IMR-90 (cell line): ENCODE measurements at regions not wholly inside any gene's neighbourhood (a gene's known extent, or its start where the extent isn't known, plus 50 kb on each side); places are given as distances from the start of the nearest gene placed in this dataset.

Experiments used
- ATAC-seq: fragments of 200-7000 bp; cut with Tn5 transposase; 2 replicates; pipeline ENCODE4 v1.9.1; 2020; ENCODE audit warnings: low read depth, mild to moderate bottlenecking, moderate library complexity
- BruUV-seq: library from RNA; stranded (reverse); fragments of 400-500 nt; replicated peaks from 2 replicates; lab custom pipeline; 2021; lab: Mats Ljungman, UMichigan
- CTCF ChIA-PET: fragments of 300-600 bp; formaldehyde crosslinking; extraction: SDS; loops from one replicate; lab custom pipeline; 2021; ENCODE audit warnings: antibody characterized with exemption; lab: Yijun Ruan, JAX
- POLR2A ChIA-PET: fragments of 300-600 bp; sonication (Branson Sonifier 250); formaldehyde crosslinking; loops from one replicate; lab custom pipeline; 2022; ENCODE audit warnings: antibody characterized with exemption; ENCODE audit not compliant: unreplicated experiment; lab: Charles Lee
- DNase-seq: peaks from one replicate; pipeline ENCODE4 v3.0.0; 2013
- H2AFZ ChIP-seq: replicated peaks from 2 replicates; pipeline ENCODE3; 2013; ENCODE audit warnings: low read length, mild to moderate bottlenecking; ENCODE audit not compliant: poor library complexity
- H2AK5ac ChIP-seq: 2 replicates; pipeline ENCODE4 v1.6.1; 2013; ENCODE audit warnings: low read depth, low read length, inconsistent platforms
- H2AK9ac ChIP-seq: replicated peaks from 2 replicates; pipeline ENCODE3; 2013; ENCODE audit warnings: mild to moderate bottlenecking, low read depth, low read length, moderate library complexity; ENCODE audit not compliant: poor library complexity
- H2BK120ac ChIP-seq: 2 replicates; pipeline ENCODE4 v1.6.1; 2013; ENCODE audit warnings: low read depth, low read length, inconsistent platforms
- H2BK15ac ChIP-seq: 3 replicates; pipeline ENCODE4 v1.6.1; 2013; ENCODE audit warnings: low read depth, low read length, inconsistent platforms
- H2BK20ac ChIP-seq: 2 replicates; pipeline ENCODE4 v1.6.1; 2013; ENCODE audit warnings: low read depth, mild to moderate bottlenecking, inconsistent platforms, low read length, moderate library complexity
- H2BK5ac ChIP-seq: 2 replicates; pipeline ENCODE4 v1.6.1; 2013; ENCODE audit warnings: mild to moderate bottlenecking, low read depth, low read length, inconsistent platforms; ENCODE audit not compliant: poor library complexity, severe bottlenecking
- H3K14ac ChIP-seq: replicated peaks from 2 replicates; pipeline ENCODE4 v1.6.1; 2013; ENCODE audit warnings: low read depth, low read length, inconsistent platforms
- H3K18ac ChIP-seq: 2 replicates; pipeline ENCODE4 v1.6.1; 2013; ENCODE audit warnings: low read depth, low read length, control low read depth
- H3K23ac ChIP-seq: 2 replicates; pipeline ENCODE4 v1.6.1; 2013; ENCODE audit warnings: low read depth, low read length, inconsistent platforms
- H3K27ac ChIP-seq: 2 replicates; pipeline ENCODE4 v1.5.1; 2013; ENCODE audit warnings: mild to moderate bottlenecking, control low read depth, low read length; ENCODE audit not compliant: insufficient read depth
- H3K27me3 ChIP-seq: 2 replicates; pipeline ENCODE4 v1.6.1; 2013; ENCODE audit warnings: low read length; ENCODE audit not compliant: control insufficient read depth, insufficient read depth
- H3K36me3 ChIP-seq: 2 replicates; pipeline ENCODE4 v1.6.1; 2013; ENCODE audit warnings: low read length, mixed read lengths; ENCODE audit not compliant: control insufficient read depth, insufficient read depth
- H3K4ac ChIP-seq: 2 replicates; pipeline ENCODE4 v1.6.1; 2013; ENCODE audit warnings: low read depth, low read length, inconsistent platforms
- H3K4me1 ChIP-seq: 2 replicates; pipeline ENCODE4 v1.6.1; 2013; ENCODE audit warnings: low read length, mixed read lengths; ENCODE audit not compliant: control insufficient read depth, insufficient read depth
- H3K4me2 ChIP-seq: 2 replicates; pipeline ENCODE4 v1.6.1; 2013; ENCODE audit warnings: low read depth, mild to moderate bottlenecking, control low read depth, low read length, moderate library complexity
- H3K4me3 ChIP-seq: 2 replicates; pipeline ENCODE4 v1.5.1; 2013; ENCODE audit warnings: low read depth, mild to moderate bottlenecking, control low read depth, low read length, moderate library complexity; ENCODE audit not compliant: insufficient read depth
- H3K56ac ChIP-seq: 2 replicates; pipeline ENCODE4 v1.6.1; 2013; ENCODE audit warnings: low read length, inconsistent platforms; ENCODE audit not compliant: insufficient read depth; ENCODE audit errors: extremely low read depth
- H3K79me1 ChIP-seq, 2 experiments: 2 replicates each; pipeline ENCODE4 v1.6.1; 2013; ENCODE audit warnings: low read length in 2 of 2, inconsistent platforms in 1 of 2, low read depth in 1 of 2
- H3K9ac ChIP-seq: 2 replicates; pipeline ENCODE4 v1.6.1; 2013; ENCODE audit warnings: low read depth, low read length, control low read depth
- H3K9me1 ChIP-seq: 2 replicates; pipeline ENCODE4 v1.6.1; 2013; ENCODE audit warnings: low read length, inconsistent platforms; ENCODE audit not compliant: insufficient read depth
- H3K9me3 ChIP-seq: 2 replicates; pipeline ENCODE4 v1.6.1; 2013; ENCODE audit warnings: low read length; ENCODE audit not compliant: control insufficient read depth, insufficient read depth
- H4K20me1 ChIP-seq: 2 replicates; pipeline ENCODE4 v1.6.1; 2013; ENCODE audit warnings: low read length, inconsistent platforms; ENCODE audit not compliant: insufficient read depth
- H4K5ac ChIP-seq: 2 replicates; pipeline ENCODE4 v1.6.1; 2013; ENCODE audit warnings: mild to moderate bottlenecking, low read depth, low read length, control low read depth
- H4K8ac ChIP-seq, 2 experiments: 2 replicates each; pipeline ENCODE4 v1.6.1; 2013; ENCODE audit warnings: low read depth in 2 of 2, low read length in 2 of 2, control low read depth in 1 of 2, inconsistent platforms in 1 of 2
- H4K91ac ChIP-seq: 2 replicates; pipeline ENCODE4 v1.6.1; 2013; ENCODE audit warnings: low read depth, low read length, inconsistent platforms; ENCODE audit not compliant: insufficient read depth
- CEBPB ChIP-seq: IDR thresholded peaks from 2 replicates; pipeline ENCODE4 v1.6.1; 2012; ENCODE audit warnings: low read depth, low read length, improper control_type of control experiment
- ELK1 ChIP-seq: fragments of 150-350 bp; IDR thresholded peaks from 2 replicates; pipeline ENCODE4 v1.6.1; 2016; ENCODE audit warnings: low read depth, mild to moderate bottlenecking, low read length, moderate library complexity, borderline replicate concordance
- MAFK ChIP-seq: IDR thresholded peaks from 2 replicates; pipeline ENCODE4 v1.6.1; 2012; ENCODE audit warnings: low read depth, low read length, improper control_type of control experiment
- MXI1 ChIP-seq: IDR thresholded peaks from 2 replicates; pipeline ENCODE4 v1.6.1; 2012; ENCODE audit warnings: low read depth, mild to moderate bottlenecking, low read length, moderate library complexity, borderline replicate concordance
- WGBS, 2 experiments: methylation state at CpG; one replicate each; pipeline versions ENCODE4 v1.1.5 to v1.1.7; 2013; ENCODE audit warnings: missing lambda C conversion rate in 2 of 2; ENCODE audit not compliant: insufficient read length in 1 of 2; ENCODE audit errors: extremely low coverage in 2 of 2; 5-methylcytosine and 5-hydroxymethylcytosine counted together
- dilution Hi-C: fragments of 300-500 bp; cut with HindIII; formaldehyde crosslinking; loops from one replicate; pipeline ENCODE4 v1.14.3; 2018; ENCODE audit warnings: low sequenced_read_pairs; ENCODE audit not compliant: unreplicated experiment
- in situ Hi-C: fragments of 300-500 bp; cut with MboI; formaldehyde crosslinking; loops from 3 replicates; pipeline ENCODE4 v1.14.3; 2019; ENCODE audit warnings: low sequenced_read_pairs, inconsistent platforms, mixed read lengths
- intact Hi-C: fragments of 100-400 bp; cut with micrococcal nuclease; formaldehyde crosslinking; loops from 2 replicates; pipeline ENCODE4 v1.10.0; 2022

- TF ChIP-seq MAFK (no peak), CEBPB (no peak), MXI1 (no peak), ELK1 (no peak)
- Histone ChIP-seq H3K4me1 (no peaks in the 10 kb centered on the region), H2AK9ac (no peak overlapping the region), H3K9me1 (no peaks in the 10 kb centered on the region), H2BK5ac (no peak overlapping the region), H3K4ac (no peak overlapping the region), H3K9me3 (no peaks in the 10 kb centered on the region), H3K9ac (no peak overlapping the region), H4K8ac (no peak overlapping the region), H2AFZ (no peak overlapping the region), H3K56ac (no peak overlapping the region), H3K79me1 (no peaks in the 10 kb centered on the region), H3K36me3 (no peaks in the 10 kb centered on the region), H3K4me2 (no peak overlapping the region), H2BK20ac (no peak overlapping the region), H4K91ac (no peak overlapping the region), H3K27me3 (peaks cover 3% of the 10 kb centered on the region), H3K18ac (no peak overlapping the region), H3K4me3 (no peak overlapping the region), H3K23ac (no peak overlapping the region), H3K27ac (no peak overlapping the region), H2AK5ac (no peak overlapping the region), H2BK15ac (no peak overlapping the region), H4K5ac (no peak overlapping the region), H2BK120ac (no peak overlapping the region), H3K14ac (no peak overlapping the region), H4K20me1 (no peaks in the 10 kb centered on the region)
- no TSS peak for BruUV-seq
- WGBS, 2 experiments = no CpG with 5 or more reads among the region's 3 CpGs
- dilution Hi-C loops = no loop called here
- ChIA-PET POLR2A (no interaction called here), CTCF (no interaction called here)
- ATAC-seq (no peak), DNase-seq (no peak)
- intact Hi-C loops = no loop called here
- in situ Hi-C loops = loop anchor here (25.0 kb wide), 1 partner anchor 368 kb away; no protein-coding TSS in a partner anchor
These were observed 74.4 kb upstream of the HAO2 start for GRCh38 chr1:119294199-119294598.
